Adrenal gland (tissue), 9 donors: ENCODE measurements at regions not wholly inside any gene's neighbourhood (a gene's known extent, or its start where the extent isn't known, plus 50 kb on each side); places are given as distances from the start of the nearest gene placed in this dataset.

Source experiments
- DNase-seq, 7 donors: peaks; one replicate each; pipeline ENCODE4 v3.0.0-alpha.2; 2019 to 2020
- H3K27ac ChIP-seq, 5 donors: fragments of 200-600 bp; sonication (generic) in 4 of 5; 1 replicate in 3 of 5; 2 replicates in 2 of 5; pipeline versions ENCODE4 v1.5.1 to v1.8.0; 2016 to 2020; ENCODE audit warnings: mild to moderate bottlenecking in 1 of 5
- H3K27me3 ChIP-seq: fragments of 200-600 bp; 2 replicates; pipeline ENCODE4 v1.8.0; 2021
- H3K36me3 ChIP-seq, 2 donors: fragments of 200-600 bp; replicated peaks in 1 of 2; 1 replicate in 1 of 2; 2 replicates in 1 of 2; pipeline versions ENCODE4 v1.5.1 to v1.8.0; 2018 to 2022
- H3K4me1 ChIP-seq, 2 donors: fragments of 200-600 bp; replicated peaks in 1 of 2; 1 replicate in 1 of 2; 2 replicates in 1 of 2; pipeline versions ENCODE4 v1.5.1 to v1.8.0; 2018 to 2021
- H3K4me3 ChIP-seq, 4 donors: fragments of 200-600 bp; sonication (generic) in 3 of 4; one replicate each; pipeline ENCODE4 v1.5.1; 2016 to 2018
- H3K9me3 ChIP-seq, 3 donors: fragments of 200-600 bp; sonication (generic) in 1 of 3; replicated peaks in 1 of 3; 1 replicate in 2 of 3; 2 replicates in 1 of 3; pipeline versions ENCODE4 v1.5.1 to v1.8.0; 2016 to 2021
- POLR2A ChIP-seq, 2 donors: fragments of 450-650 bp; IDR thresholded peaks; one replicate each; pipeline ENCODE4 v1.6.1; 2017; ENCODE audit warnings: antibody characterized with exemption in 2 of 2, mild to moderate bottlenecking in 2 of 2, moderate library complexity in 1 of 2
- WGBS, 4 donors: extraction: QIAGEN DNeasy Blood & Tissue Kit in 2 of 4; methylation state at CpG; one replicate each; pipeline versions ENCODE4 v1.1.5 to v1.1.7; 2013 to 2017; 5-methylcytosine and 5-hydroxymethylcytosine counted together
- intact Hi-C, 2 donors: fragments of 100-400 bp; cut with DNase I; formaldehyde crosslinking; loops; one replicate each; pipeline versions ENCODE4 v1.14.1 to v1.15.0; 2022 to 2023
- TF ChIP-seq, protein P1 (sequence below), 6 experiments: fragments of 450-650 bp in 4 of 6; fragments of 200-600 bp in 2 of 6; sonication (generic) in 1 of 6; IDR thresholded peaks; 1 replicate in 5 of 6; 2 replicates in 1 of 6; pipeline versions ENCODE4 v1.5.1 to v1.8.0; 2016 to 2021; ENCODE audit warnings: antibody characterized with exemption in 6 of 6, mild to moderate bottlenecking in 2 of 6, moderate library complexity in 1 of 6
- donor health status: healthy with polysubstance abuse.
- donor health status: Bipolar disorder and iron deficiency.
- donor health status: DM: yes; HTN: yes; CAD: no.
- donor health status: DM: no; HTN: no; CAD: no.
- donor health status: DM: no; HTN: no; CAD: no.

DNA sequence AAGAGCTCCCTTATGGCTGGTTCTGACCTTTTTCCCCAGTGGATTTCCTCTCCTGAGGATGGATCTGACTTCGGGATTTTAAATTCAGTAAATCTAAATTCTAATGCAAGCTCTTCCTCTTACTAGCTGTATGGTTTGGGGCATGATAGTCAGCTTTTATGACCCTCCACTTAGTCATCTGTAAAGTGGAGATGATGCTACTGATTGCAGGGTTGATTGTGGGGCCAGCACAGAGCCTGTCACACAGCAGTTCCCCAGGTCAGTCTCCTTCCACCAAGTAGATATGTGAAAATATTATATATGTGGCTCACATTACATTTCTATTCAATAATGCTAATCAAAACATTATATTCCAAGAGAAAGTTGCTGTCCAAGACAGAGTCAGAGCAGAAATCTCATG is 141.3 kb upstream of the UBE2E1 start:
- H3K9me3 ChIP-seq: no peaks in the 10 kb centered on the region
- intact Hi-C loops: no loop called here
- H3K4me1 ChIP-seq: peaks cover 0 to 4% of the 10 kb centered on the region in 2 donors
- H3K4me3 ChIP-seq: no peak overlapping the region
- DNase-seq: no peak
- no peaks in the 10 kb centered on the region for H3K36me3 ChIP-seq
- no peak overlapping the region for H3K27ac ChIP-seq
- 78 to 100% (median 89%) methylated on average over 1 of the region's 1 CpG for WGBS, 4 donors
- H3K27me3 ChIP-seq: no peaks in the 10 kb centered on the region
- TF ChIP-seq POLR2A (IDR thresholded peaks at IDR 0.05): no peak
- TF ChIP-seq, protein P1, sequence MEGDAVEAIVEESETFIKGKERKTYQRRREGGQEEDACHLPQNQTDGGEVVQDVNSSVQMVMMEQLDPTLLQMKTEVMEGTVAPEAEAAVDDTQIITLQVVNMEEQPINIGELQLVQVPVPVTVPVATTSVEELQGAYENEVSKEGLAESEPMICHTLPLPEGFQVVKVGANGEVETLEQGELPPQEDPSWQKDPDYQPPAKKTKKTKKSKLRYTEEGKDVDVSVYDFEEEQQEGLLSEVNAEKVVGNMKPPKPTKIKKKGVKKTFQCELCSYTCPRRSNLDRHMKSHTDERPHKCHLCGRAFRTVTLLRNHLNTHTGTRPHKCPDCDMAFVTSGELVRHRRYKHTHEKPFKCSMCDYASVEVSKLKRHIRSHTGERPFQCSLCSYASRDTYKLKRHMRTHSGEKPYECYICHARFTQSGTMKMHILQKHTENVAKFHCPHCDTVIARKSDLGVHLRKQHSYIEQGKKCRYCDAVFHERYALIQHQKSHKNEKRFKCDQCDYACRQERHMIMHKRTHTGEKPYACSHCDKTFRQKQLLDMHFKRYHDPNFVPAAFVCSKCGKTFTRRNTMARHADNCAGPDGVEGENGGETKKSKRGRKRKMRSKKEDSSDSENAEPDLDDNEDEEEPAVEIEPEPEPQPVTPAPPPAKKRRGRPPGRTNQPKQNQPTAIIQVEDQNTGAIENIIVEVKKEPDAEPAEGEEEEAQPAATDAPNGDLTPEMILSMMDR (IDR thresholded peaks at IDR 0.05): no peak

DNA sequence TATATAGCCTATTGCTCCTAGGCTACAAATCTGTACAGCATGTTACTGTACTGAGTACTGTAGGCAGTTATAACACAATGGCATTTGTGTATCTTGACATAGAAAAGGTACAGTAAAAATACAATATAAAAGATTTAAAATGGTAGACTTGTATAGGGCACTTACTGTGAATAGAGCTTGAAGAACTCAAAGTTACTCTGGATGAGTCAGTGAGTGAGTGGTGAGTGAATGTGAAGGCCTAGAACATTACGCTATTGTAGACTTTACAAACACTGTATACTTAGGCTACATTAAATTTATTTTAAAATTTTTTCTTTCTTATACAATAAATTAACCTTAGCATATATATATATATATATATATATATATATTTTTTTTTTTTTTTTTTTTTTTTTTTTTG is 140.0 kb upstream of the UBE2E1 start:
- Histone ChIP-seq H3K27ac (no peak overlapping the region), H3K4me3 (no peak overlapping the region), H3K4me1 (peaks cover 0 to 4% of the 10 kb centered on the region in 2 donors), H3K9me3 (no peaks in the 10 kb centered on the region), H3K36me3 (no peaks in the 10 kb centered on the region), H3K27me3 (no peaks in the 10 kb centered on the region)
- intact Hi-C loops: no loop called here
- 82 to 94% (median 86%) methylated on average over 1 of the region's 1 CpG for whole genome bisulfite sequencing, 4 donors
- TF ChIP-seq, protein P1 (IDR thresholded peaks at IDR 0.05): no peak
- no peak for TF ChIP-seq POLR2A (IDR thresholded peaks at IDR 0.05)
- DNase-seq: no peak

DNA sequence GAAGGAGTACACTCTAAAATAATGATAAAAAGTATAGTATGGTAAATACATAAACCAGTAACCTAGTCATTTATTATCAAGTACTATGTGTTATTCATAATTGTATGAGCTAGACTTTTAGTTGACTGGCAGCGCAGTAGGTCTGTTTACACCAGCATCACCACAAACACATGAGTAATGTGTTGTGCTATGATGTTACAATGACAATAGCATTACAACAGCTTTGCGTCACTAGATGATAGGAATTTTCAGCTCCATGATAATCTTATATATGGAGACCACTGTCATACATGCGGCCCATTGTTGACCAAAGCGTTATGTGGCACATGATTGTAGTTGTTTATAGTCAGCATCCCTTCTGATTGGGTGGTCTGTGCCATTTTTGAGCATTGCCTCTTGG is 138.9 kb upstream of the UBE2E1 start:
- no peaks in the 10 kb centered on the region for H3K9me3 ChIP-seq
- WGBS, 4 donors: 95 to 100% (median 96%) methylated on average over 4 of the region's 4 CpGs
- TF ChIP-seq POLR2A (IDR thresholded peaks at IDR 0.05): no peak
- TF ChIP-seq, protein P1 (IDR thresholded peaks at IDR 0.05): no peak
- no peaks in the 10 kb centered on the region for H3K36me3 ChIP-seq
- H3K27ac ChIP-seq: no peak overlapping the region
- no peak overlapping the region for H3K4me3 ChIP-seq
- DNase-seq: no peak
- intact Hi-C loops: no loop called here
- H3K27me3 ChIP-seq: no peaks in the 10 kb centered on the region
- H3K4me1 ChIP-seq: peaks cover 0 to 4% of the 10 kb centered on the region in 2 donors

DNA sequence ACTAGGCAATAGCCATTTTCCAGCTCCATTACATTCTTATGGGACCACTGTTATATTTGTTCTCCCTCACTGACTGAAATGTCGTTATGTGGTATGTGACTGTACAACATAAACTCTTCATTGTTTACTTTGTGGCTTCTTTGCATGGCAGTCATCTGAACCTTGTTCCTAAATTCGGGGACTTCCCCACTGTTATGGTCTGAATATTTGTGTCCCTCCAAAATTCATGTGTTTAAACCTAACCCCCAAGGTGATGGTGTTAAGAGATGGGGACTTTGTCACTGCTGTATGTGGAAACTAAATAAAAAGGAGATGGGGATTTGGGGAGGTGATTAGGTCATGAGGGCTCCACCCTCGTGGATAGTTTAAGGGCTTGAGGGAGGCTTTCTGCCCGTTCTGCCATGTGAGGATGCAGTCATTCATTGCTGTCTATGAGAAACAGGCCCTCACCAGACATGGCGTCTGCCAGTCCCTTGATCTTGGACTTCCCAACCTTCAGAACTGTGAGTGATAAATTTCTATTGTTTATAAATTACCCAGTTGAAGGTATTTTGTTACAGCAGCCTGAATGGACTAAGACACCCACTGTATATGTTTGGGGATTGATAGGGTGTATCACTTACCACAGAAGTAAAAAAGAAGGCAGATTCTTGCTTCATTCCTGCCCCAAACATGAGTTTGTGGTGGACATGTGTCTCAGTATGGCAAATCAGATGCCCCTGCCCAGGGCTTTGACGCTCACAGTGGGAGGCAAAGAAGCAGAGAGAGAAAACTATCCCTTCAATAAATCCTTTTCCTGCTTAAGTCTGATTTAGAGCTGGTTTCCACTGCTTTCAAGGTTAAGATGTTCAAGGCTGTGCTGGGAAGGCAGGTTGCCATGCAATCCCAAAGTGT is 138.0 kb upstream of the UBE2E1 start:
- Histone ChIP-seq H3K27me3 (no peaks in the 10 kb centered on the region), H3K9me3 (no peaks in the 10 kb centered on the region), H3K4me1 (peaks cover 0 to 4% of the 10 kb centered on the region in 2 donors), H3K4me3 (no peak overlapping the region), H3K27ac (no peak overlapping the region), H3K36me3 (no peaks in the 10 kb centered on the region)
- intact Hi-C loops: no loop called here
- no peak for DNase-seq
- 79 to 91% (median 86%) methylated on average over 6 of the region's 6 CpGs for WGBS, 4 donors
- TF ChIP-seq, protein P1 (IDR thresholded peaks at IDR 0.05): no peak
- TF ChIP-seq POLR2A (IDR thresholded peaks at IDR 0.05): no peak
